T-helper 17 cell (primary cell): ENCODE measurements at regions not wholly inside any gene's neighbourhood (a gene's known extent, or its start where the extent isn't known, plus 50 kb on each side); places are given as distances from the start of the nearest gene placed in this dataset.
"Not testable (repeated sequence)": the region's sequence is repeated elsewhere in the genome, so short reads cannot be mapped to it uniquely, and the experiment has no call there.

Source experiments
- ATAC-seq: fragments of 150-1000 bp; cut with Tn5 transposase; 2 replicates; pipeline ENCODE4 v1.10.0; 2021; ENCODE audit warnings: mild to moderate bottlenecking, moderate library complexity
- DNase-seq, 3 donors: peaks; one replicate each; pipeline versions ENCODE4 v3.0.0 to v3.0.0-alpha.2; 2020 to 2021
- H3K9me3 ChIP-seq: one replicate; pipeline ENCODE4 v1.7.0; 2013; ENCODE audit warnings: low read length, mild to moderate bottlenecking; ENCODE audit not compliant: control insufficient read depth, poor library complexity, severe bottlenecking
- H3K27ac Mint-ChIP-seq: one replicate; pipeline ENCODE4 v1.8.0; 2022; ENCODE audit warnings: mild to moderate bottlenecking, moderate library complexity, mixed read lengths
- H3K27me3 Mint-ChIP-seq: one replicate; pipeline ENCODE4 v1.8.0; 2022; ENCODE audit warnings: mixed read lengths
- H3K36me3 Mint-ChIP-seq: one replicate; pipeline ENCODE4 v1.8.0; 2022; ENCODE audit warnings: low read depth, mixed read lengths
- H3K4me1 Mint-ChIP-seq: one replicate; pipeline ENCODE4 v1.8.0; 2022; ENCODE audit warnings: mild to moderate bottlenecking, mixed read lengths
- H3K4me3 Mint-ChIP-seq: one replicate; pipeline ENCODE4 v1.8.0; 2022; ENCODE audit warnings: mild to moderate bottlenecking, moderate library complexity, mixed read lengths

- Mint-ChIP-seq H3K27me3 (peaks cover 23% of the 10 kb centered on the region), H3K27ac (no peak overlapping the region), H3K4me1 (no peaks in the 10 kb centered on the region), H3K4me3 (no peak overlapping the region), H3K36me3 (peaks cover 2% of the 10 kb centered on the region)
- H3K9me3 ChIP-seq, result no peaks in the 10 kb centered on the region
- no peak for DNase-seq
- no peak for ATAC-seq
These were observed 268.8 kb downstream of the MEX3B start for GRCh38 chr15:81776976-81777375.

GRCh38 chr15:81775779-81776178 lies 270.0 kb downstream of the MEX3B start:
- H3K27me3 Mint-ChIP-seq, result peaks cover 29% of the 10 kb centered on the region
- not testable (repeated sequence) for H3K9me3 ChIP-seq, ATAC-seq, H3K4me1 Mint-ChIP-seq, H3K36me3 Mint-ChIP-seq, H3K27ac Mint-ChIP-seq, DNase-seq, H3K4me3 Mint-ChIP-seq

GRCh38 chr15:81774309-81774708 lies 271.5 kb downstream of the MEX3B start:
- no peak overlapping the region for H3K4me3 Mint-ChIP-seq
- H3K27me3 Mint-ChIP-seq, result peaks cover 16% of the 10 kb centered on the region
- no peak for ATAC-seq

GRCh38 chr15:81768773-81769172 lies 277.0 kb downstream of the MEX3B start:
- no peak for ATAC-seq

More at GRCh38 chr15:81774309-81774708, 271.5 kb downstream of the MEX3B start:
- peaks cover 1% of the 10 kb centered on the region for H3K36me3 Mint-ChIP-seq
- H3K4me1 Mint-ChIP-seq, result no peaks in the 10 kb centered on the region
- H3K27ac Mint-ChIP-seq, result no peak overlapping the region
- DNase-seq, result no peak
- no peaks in the 10 kb centered on the region for H3K9me3 ChIP-seq

GRCh38 chr15:81766829-81767475 lies 278.9 kb downstream of the MEX3B start:
- H3K36me3 Mint-ChIP-seq, result no peaks in the 10 kb centered on the region
- ATAC-seq (no peak), DNase-seq (no peak)
- H3K27ac Mint-ChIP-seq, result no peak overlapping the region
- H3K4me3 Mint-ChIP-seq, result no peak overlapping the region
- peaks cover 53% of the 10 kb centered on the region for H3K27me3 Mint-ChIP-seq
- H3K9me3 ChIP-seq, result no peaks in the 10 kb centered on the region
- H3K4me1 Mint-ChIP-seq, result no peaks in the 10 kb centered on the region

More at GRCh38 chr15:81768773-81769172, 277.0 kb downstream of the MEX3B start:
- no peaks in the 10 kb centered on the region for H3K36me3 Mint-ChIP-seq
- no peak overlapping the region for H3K4me3 Mint-ChIP-seq
- H3K4me1 Mint-ChIP-seq, result no peaks in the 10 kb centered on the region
- no peak for DNase-seq
- no peak overlapping the region for H3K27ac Mint-ChIP-seq
- peaks cover 46% of the 10 kb centered on the region for H3K27me3 Mint-ChIP-seq
- no peaks in the 10 kb centered on the region for H3K9me3 ChIP-seq

- H3K27me3 Mint-ChIP-seq, result peaks cover 53% of the 10 kb centered on the region
- H3K27ac Mint-ChIP-seq, result no peak overlapping the region
- no peaks in the 10 kb centered on the region for H3K4me1 Mint-ChIP-seq
- H3K36me3 Mint-ChIP-seq, result no peaks in the 10 kb centered on the region
- ATAC-seq (no peak), DNase-seq (no peak)
- H3K9me3 ChIP-seq, result no peaks in the 10 kb centered on the region
- no peak overlapping the region for H3K4me3 Mint-ChIP-seq
These were observed 280.0 kb downstream of the MEX3B start for GRCh38 chr15:81765816-81766215.

- no peaks in the 10 kb centered on the region for H3K4me1 Mint-ChIP-seq
- H3K9me3 ChIP-seq, result no peaks in the 10 kb centered on the region
- H3K27ac Mint-ChIP-seq, result no peak overlapping the region
- DNase-seq, result no peak
- ATAC-seq, result no peak
- no peaks in the 10 kb centered on the region for H3K36me3 Mint-ChIP-seq
- no peak overlapping the region for H3K4me3 Mint-ChIP-seq
- H3K27me3 Mint-ChIP-seq, result peaks cover 57% of the 10 kb centered on the region
These were observed 282.5 kb downstream of the MEX3B start for GRCh38 chr15:81763304-81763703.

- Mint-ChIP-seq H3K36me3 (no peaks in the 10 kb centered on the region), H3K4me3 (no peak overlapping the region), H3K4me1 (no peaks in the 10 kb centered on the region), H3K27ac (no peak overlapping the region), H3K27me3 (peaks cover 57% of the 10 kb centered on the region)
- no peak for ATAC-seq
- no peak for DNase-seq
- no peaks in the 10 kb centered on the region for H3K9me3 ChIP-seq
These were observed 285.1 kb downstream of the MEX3B start for GRCh38 chr15:81760686-81761085.

GRCh38 chr15:81758818-81759284 lies 287.0 kb downstream of the MEX3B start:
- ATAC-seq (no peak), DNase-seq (no peak)
- H3K27me3 Mint-ChIP-seq, result peaks cover 58% of the 10 kb centered on the region
- H3K4me1 Mint-ChIP-seq, result no peaks in the 10 kb centered on the region
- H3K9me3 ChIP-seq, result no peaks in the 10 kb centered on the region
- H3K27ac Mint-ChIP-seq, result no peak overlapping the region
- no peaks in the 10 kb centered on the region for H3K36me3 Mint-ChIP-seq
- H3K4me3 Mint-ChIP-seq, result no peak overlapping the region

GRCh38 chr15:81755626-81756025 lies 290.2 kb downstream of the MEX3B start:
- H3K27me3 Mint-ChIP-seq, result peaks cover 50% of the 10 kb centered on the region
- ATAC-seq (no peak), DNase-seq (no peak)
- H3K9me3 ChIP-seq, result no peaks in the 10 kb centered on the region
- H3K27ac Mint-ChIP-seq, result no peak overlapping the region
- H3K36me3 Mint-ChIP-seq, result no peaks in the 10 kb centered on the region
- H3K4me3 Mint-ChIP-seq, result no peak overlapping the region
- H3K4me1 Mint-ChIP-seq, result no peaks in the 10 kb centered on the region

- H3K36me3 Mint-ChIP-seq, result no peaks in the 10 kb centered on the region
- peaks cover 53% of the 10 kb centered on the region for H3K27me3 Mint-ChIP-seq
- ATAC-seq (no peak), DNase-seq (no peak)
- no peaks in the 10 kb centered on the region for H3K4me1 Mint-ChIP-seq
- no peaks in the 10 kb centered on the region for H3K9me3 ChIP-seq
- no peak overlapping the region for H3K27ac Mint-ChIP-seq
- no peak overlapping the region for H3K4me3 Mint-ChIP-seq
These were observed 291.7 kb downstream of the MEX3B start for GRCh38 chr15:81754078-81754477.

- no peak overlapping the region for H3K27ac Mint-ChIP-seq
- no peaks in the 10 kb centered on the region for H3K9me3 ChIP-seq
- no peaks in the 10 kb centered on the region for H3K36me3 Mint-ChIP-seq
- DNase-seq (no peak), ATAC-seq (no peak)
- no peaks in the 10 kb centered on the region for H3K4me1 Mint-ChIP-seq
- peaks cover 51% of the 10 kb centered on the region for H3K27me3 Mint-ChIP-seq
- no peak overlapping the region for H3K4me3 Mint-ChIP-seq
These were observed 292.8 kb downstream of the MEX3B start for GRCh38 chr15:81752974-81753373.

GRCh38 chr15:81752546-81752942 lies 293.3 kb downstream of the MEX3B start:
- Mint-ChIP-seq H3K4me1 (no peaks in the 10 kb centered on the region), H3K27ac (no peak overlapping the region), H3K36me3 (no peaks in the 10 kb centered on the region), H3K27me3 (peaks cover 55% of the 10 kb centered on the region), H3K4me3 (no peak overlapping the region)
- DNase-seq (no peak), ATAC-seq (no peak)
- H3K9me3 ChIP-seq, result no peaks in the 10 kb centered on the region

- Mint-ChIP-seq H3K36me3 (no peaks in the 10 kb centered on the region), H3K27me3 (peaks cover 61% of the 10 kb centered on the region), H3K4me1 (no peaks in the 10 kb centered on the region), H3K27ac (no peak overlapping the region), H3K4me3 (no peak overlapping the region)
- no peaks in the 10 kb centered on the region for H3K9me3 ChIP-seq
- ATAC-seq (no peak), DNase-seq (no peak)
These were observed 293.8 kb downstream of the MEX3B start for GRCh38 chr15:81751816-81752545.
